HAP-1 (cell line): ENCODE measurements at regions not wholly inside any gene's neighbourhood (a gene's known extent, or its start where the extent isn't known, plus 50 kb on each side); places are given as distances from the start of the nearest gene placed in this dataset.

ENCODE experiments used
- DNase-seq, 2 experiments: peaks; one replicate each; pipeline ENCODE4 v3.0.0-alpha.2; 2016 to 2020; ENCODE audit warnings: low spot score in 2 of 2
- H3K27me3 ChIP-seq: fragments of 250-450 bp; sonication (Bioruptor Pico); 2 replicates; pipeline ENCODE4 v1.5.1; 2020; ENCODE audit warnings: low read depth, mild to moderate bottlenecking, moderate library complexity
- H3K36me3 ChIP-seq: fragments of 250-450 bp; sonication (Bioruptor Pico); replicated peaks from 2 replicates; pipeline ENCODE4 v1.5.1; 2020; ENCODE audit warnings: mild to moderate bottlenecking
- H3K4me1 ChIP-seq: fragments of 250-450 bp; sonication (Bioruptor Pico); 2 replicates; pipeline ENCODE4 v1.5.1; 2020; ENCODE audit warnings: mild to moderate bottlenecking
- H3K4me3 ChIP-seq: fragments of 250-450 bp; sonication (Bioruptor Pico); 2 replicates; pipeline ENCODE4 v1.5.1; 2020; ENCODE audit warnings: mild to moderate bottlenecking, moderate library complexity
- H3K9me3 ChIP-seq: fragments of 250-450 bp; sonication (Bioruptor Pico); 2 replicates; pipeline ENCODE4 v1.5.1; 2020; ENCODE audit warnings: mild to moderate bottlenecking, moderate library complexity
- in situ Hi-C: fragments of 300-500 bp; cut with MboI; formaldehyde crosslinking; loops from 3 replicates; pipeline ENCODE4 v1.14.3; 2020; ENCODE audit warnings: low sequenced_read_pairs, inconsistent platforms, mixed read lengths

DNA sequence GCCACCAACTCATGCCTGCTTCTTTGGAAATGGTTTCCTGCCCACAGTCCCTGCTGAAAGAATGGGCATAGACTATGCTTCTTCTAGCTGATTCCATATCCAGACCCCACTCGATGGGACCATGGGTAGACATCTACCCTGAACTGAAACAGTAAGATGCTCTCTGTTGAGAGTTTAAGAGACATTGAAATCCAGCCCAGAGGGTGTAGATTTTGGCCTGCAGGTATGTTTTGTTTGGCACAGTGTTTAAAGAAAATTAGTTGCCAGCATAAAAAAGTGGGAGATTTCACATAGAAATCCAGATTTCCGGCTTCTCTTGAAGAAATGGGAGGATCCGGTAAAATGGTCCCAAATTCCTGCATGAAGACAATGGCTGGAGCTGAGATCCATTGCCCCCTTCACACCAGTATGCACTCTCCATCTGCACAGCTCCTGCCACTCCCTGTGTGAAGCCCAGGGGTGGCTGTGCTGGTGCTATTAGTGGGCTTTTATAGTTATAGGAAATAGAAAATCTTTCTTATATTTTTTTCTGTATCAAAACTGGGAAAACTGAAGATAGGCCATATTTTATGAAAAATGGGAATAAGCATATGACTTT, 218.1 kb downstream of the PTEN start:
- H3K4me3 ChIP-seq = no peak overlapping the region
- no peak for DNase-seq
- H3K36me3 ChIP-seq = no peaks in the 10 kb centered on the region
- no peaks in the 10 kb centered on the region for H3K9me3 ChIP-seq
- H3K4me1 ChIP-seq = no peaks in the 10 kb centered on the region
- in situ Hi-C loops = no loop called here
- no peaks in the 10 kb centered on the region for H3K27me3 ChIP-seq

DNA sequence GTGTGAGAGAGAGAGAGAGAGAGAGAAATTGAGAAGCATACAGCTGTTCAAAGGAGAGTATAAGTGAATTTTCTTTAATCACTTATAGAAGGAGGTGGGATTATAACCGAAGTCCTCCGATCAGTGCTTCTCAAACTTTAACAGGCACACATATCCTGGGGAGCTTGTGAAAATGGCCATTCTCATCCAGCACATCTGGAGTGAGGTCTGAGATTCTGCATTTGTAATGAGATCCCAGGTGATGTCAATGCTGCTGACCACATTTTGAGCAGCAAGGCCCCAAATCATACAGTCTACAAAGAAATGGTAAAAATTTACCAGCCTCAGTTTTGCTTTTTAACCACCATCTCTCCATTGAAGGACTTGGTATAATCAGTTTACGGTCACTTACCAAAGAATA, 219.0 kb downstream of the PTEN start:
- DNase-seq = no peak
- Histone ChIP-seq H3K36me3 (no peaks in the 10 kb centered on the region), H3K27me3 (no peaks in the 10 kb centered on the region), H3K4me1 (no peaks in the 10 kb centered on the region), H3K4me3 (no peak overlapping the region), H3K9me3 (no peaks in the 10 kb centered on the region)
- in situ Hi-C loops = no loop called here

DNA sequence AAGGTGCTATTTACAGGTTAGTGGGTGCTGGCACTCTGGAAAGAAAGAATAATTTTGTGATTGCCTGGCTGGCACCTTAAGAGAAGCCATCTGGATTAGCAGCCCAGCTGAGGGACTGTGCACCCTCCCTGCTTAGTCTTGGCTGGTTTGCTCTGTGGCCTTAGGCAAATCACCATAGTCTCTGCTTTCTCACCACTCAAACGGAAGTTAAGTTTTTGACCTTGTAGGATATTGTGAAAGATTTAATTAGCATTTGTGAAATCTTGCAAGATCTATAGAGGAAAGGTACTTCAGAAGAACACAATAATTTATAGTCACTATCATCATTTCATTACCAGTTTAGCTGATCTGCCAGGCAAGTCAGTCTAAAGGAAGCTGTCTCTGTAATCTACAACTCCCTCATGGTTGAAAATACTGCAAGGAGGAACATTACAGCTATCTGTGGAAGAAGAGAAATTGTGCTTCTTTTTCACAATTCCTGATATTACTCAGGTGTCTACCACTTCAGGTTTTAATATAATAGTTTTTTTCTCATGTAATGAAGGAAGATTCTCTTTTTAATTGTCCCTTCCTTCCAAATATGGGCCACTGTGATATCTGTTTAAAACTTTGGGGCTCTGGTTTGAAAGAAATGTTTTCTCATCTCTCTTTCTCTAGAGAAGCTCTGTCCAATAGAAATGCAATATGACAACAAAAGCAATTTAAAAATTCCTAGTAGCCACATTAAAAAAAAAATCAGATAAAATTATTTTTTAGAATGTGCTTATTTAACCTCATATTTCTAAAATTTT, 219.6 kb downstream of the PTEN start:
- in situ Hi-C loops = no loop called here
- no peaks in the 10 kb centered on the region for H3K36me3 ChIP-seq

DNA sequence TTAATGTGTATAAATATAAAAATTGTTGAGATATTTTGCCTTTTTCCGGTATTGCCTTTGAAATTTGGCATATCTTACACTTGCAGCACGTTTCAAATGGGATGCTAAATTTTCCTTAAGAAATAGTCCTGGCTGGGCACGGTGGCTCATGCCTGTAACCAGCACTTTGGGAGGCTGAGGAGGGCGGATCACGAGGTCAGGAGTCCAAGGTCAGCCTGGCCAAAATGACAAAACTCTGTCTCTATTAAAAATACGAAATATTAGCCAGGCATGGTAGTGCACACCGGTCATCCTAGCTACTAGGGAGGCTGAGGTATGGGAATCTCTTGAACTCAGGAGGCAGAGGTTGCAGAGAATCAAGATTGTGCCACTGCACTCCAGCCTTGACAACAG, 220.2 kb downstream of the PTEN start:
- in situ Hi-C loops = no loop called here
- Histone ChIP-seq H3K36me3 (no peaks in the 10 kb centered on the region), H3K27me3 (no peaks in the 10 kb centered on the region), H3K4me3 (no peak overlapping the region), H3K9me3 (no peaks in the 10 kb centered on the region), H3K4me1 (no peaks in the 10 kb centered on the region)
- no peak for DNase-seq

More for the DNA sequence above, 219.6 kb downstream of the PTEN start:
- H3K4me1 ChIP-seq = no peaks in the 10 kb centered on the region
- no peaks in the 10 kb centered on the region for H3K9me3 ChIP-seq
- DNase-seq = no peak
- no peaks in the 10 kb centered on the region for H3K27me3 ChIP-seq
- no peak overlapping the region for H3K4me3 ChIP-seq

DNA sequence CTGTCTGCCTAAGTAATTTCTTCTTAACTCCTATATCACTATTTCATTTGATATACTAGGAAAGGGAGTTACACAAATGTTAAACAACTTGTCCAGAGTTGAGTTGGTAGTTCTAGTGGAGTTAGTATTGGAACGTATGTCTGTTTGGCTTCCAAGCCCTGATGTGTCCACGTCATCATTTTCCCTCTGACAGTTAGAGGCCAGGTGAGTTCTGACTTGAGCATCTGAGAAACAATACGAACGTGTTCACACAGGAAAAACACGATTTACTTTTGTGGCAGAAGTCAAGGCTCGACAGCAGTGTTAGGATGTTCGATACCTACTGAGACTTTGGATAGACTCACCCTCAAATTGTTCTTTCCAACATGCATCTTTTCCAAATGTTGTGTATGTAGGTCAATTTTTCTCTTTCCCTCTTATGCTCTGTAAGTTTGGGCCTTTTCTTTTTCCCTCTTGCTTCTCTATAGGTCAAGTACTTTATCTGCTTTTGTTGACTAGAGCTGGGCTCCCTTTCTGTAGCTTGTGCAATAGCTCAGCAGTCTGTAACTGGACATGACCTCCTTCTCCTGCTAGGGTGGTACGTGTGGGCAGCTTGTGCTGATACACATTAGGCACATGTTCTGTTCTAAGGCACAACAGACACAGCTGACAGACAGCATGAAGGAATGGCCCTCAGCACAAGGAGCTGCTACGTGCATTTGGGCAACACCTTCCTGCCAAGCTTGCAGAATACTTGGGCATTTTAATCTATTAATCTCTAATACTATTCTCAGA, 222.9 kb downstream of the PTEN start:
- DNase-seq = no peak
- H3K4me1 ChIP-seq = no peaks in the 10 kb centered on the region
- in situ Hi-C loops = no loop called here
- no peaks in the 10 kb centered on the region for H3K36me3 ChIP-seq
- H3K27me3 ChIP-seq = no peaks in the 10 kb centered on the region
- H3K4me3 ChIP-seq = no peak overlapping the region
- H3K9me3 ChIP-seq = no peaks in the 10 kb centered on the region

DNA sequence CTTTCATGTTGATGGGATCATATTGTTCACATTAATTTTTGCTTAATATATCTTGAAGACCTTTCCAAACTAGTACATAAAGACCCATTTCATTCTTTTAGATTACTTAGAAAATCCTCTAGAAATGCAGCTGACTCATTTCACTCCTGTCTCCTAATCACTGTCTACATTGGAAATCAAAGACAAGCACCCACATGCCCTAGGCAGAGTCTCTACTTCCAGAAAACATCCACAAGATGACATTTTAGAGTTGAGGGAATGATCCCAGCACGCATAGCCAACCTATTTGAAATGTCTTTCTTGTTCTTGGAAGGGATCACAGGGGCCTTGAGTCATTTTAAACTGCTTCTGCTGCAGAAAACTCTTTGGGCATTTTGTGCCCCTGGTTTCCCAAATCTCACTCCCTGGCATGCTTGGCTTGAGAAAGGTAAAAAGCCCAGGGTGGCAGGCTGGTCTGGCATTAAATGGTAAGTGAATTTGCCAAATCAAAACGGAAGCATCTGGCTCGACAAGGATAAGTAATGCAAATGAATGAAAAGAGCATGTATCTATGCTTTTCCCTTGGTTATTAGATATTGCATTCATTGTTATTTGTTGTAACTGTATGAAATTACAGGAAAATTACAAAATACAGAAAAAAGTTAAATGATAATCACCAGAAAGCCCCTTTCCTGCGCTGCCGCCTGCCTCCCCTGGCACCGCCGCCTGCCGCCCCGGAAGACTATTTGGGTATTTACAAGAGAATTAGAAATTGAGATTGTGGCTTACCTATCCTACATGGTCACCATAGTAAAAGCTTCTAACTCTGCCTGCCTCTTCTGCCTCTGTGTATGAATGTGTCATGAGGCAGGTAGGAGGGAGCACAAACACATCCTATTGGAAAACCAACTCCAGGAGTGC, 225.3 kb downstream of the PTEN start:
- Histone ChIP-seq H3K9me3 (no peaks in the 10 kb centered on the region), H3K4me3 (no peak overlapping the region), H3K27me3 (no peaks in the 10 kb centered on the region), H3K36me3 (no peaks in the 10 kb centered on the region), H3K4me1 (no peaks in the 10 kb centered on the region)
- in situ Hi-C loops = no loop called here
- no peak for DNase-seq

DNA sequence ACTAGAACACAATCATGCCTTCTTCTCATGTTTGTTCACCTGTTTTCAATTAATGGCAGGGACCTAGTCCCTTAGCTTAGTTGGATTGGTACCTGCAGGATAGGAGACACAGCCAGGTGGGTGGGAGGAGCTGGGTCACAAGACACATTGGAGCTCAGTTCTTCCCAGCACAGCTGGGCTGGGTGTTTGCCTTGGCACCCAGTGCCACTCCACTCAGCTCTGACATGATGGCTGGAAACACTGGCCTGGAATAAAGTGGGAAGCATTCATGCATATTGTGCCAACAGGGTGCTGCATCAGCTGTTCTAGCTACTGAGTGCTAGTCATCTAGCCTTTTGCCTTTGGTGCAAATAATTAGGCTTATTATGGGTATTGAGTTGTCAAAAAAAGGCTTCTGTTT, 226.1 kb downstream of the PTEN start:
- Histone ChIP-seq H3K9me3 (no peaks in the 10 kb centered on the region), H3K36me3 (no peaks in the 10 kb centered on the region), H3K4me1 (no peaks in the 10 kb centered on the region), H3K27me3 (no peaks in the 10 kb centered on the region), H3K4me3 (no peak overlapping the region)
- no peak for DNase-seq
- in situ Hi-C loops = no loop called here

DNA sequence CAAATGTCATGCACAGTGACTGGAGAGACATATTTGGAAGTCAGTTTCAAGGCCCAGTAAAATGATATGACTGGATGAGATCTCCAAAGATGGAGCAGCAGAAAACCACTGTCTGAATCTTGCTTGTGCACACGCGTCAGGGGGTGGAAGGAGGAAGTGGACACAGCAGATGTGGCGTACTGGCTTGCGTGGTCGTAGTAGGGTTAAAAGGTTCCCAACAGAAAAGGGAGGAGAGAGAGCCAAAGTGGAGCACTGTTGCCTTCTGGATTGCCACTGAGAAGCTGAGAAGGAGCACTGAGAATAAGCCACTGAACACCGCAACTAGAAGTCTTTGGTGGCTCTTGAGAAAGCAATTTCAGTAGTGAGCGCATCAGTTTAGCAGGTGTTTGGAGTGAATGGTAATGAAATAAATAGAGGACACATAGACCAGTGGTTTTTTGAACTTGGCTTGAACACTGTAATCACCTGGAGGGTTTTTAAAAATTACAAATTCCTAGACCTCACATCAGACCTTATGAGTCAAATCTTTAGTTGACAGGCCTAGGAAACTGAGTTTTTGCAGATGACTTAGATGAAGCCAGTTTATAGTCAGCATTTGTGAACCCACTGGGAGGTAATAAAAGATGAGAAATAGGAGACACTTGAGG, 227.3 kb downstream of the PTEN start:
- Histone ChIP-seq H3K4me1 (no peaks in the 10 kb centered on the region), H3K27me3 (no peaks in the 10 kb centered on the region), H3K4me3 (no peak overlapping the region), H3K9me3 (no peaks in the 10 kb centered on the region), H3K36me3 (no peaks in the 10 kb centered on the region)
- no peak for DNase-seq
- in situ Hi-C loops = no loop called here

DNA sequence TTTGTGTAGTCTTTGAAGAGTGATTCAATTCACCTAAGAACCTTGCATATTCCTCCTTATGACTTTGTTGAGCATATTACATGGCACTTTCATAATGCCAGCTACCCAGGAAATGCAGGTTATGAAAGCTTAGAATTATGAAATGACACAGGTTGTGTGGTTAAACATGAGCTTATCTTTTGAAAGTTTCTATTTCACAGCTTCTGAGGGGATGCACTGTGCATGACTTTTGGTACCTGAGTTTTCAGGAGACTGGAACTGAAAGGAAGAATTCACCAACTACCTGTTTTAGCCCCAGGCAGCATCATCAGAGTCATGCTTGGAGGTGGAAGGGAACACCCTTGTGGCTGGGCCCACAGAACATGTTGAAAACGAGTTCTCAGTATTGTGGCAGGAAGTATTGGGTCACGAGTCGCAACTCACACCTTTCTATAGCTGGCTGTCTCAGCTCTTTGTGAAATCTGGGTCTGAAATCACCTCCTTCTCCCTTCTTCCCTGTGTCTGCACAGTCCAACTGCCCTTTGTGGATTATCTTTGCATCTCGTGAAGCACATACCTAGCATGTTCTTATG, 228.2 kb downstream of the PTEN start:
- DNase-seq = no peak
- in situ Hi-C loops = no loop called here
- Histone ChIP-seq H3K4me1 (no peaks in the 10 kb centered on the region), H3K27me3 (no peaks in the 10 kb centered on the region), H3K4me3 (no peak overlapping the region), H3K36me3 (no peaks in the 10 kb centered on the region), H3K9me3 (no peaks in the 10 kb centered on the region)

DNA sequence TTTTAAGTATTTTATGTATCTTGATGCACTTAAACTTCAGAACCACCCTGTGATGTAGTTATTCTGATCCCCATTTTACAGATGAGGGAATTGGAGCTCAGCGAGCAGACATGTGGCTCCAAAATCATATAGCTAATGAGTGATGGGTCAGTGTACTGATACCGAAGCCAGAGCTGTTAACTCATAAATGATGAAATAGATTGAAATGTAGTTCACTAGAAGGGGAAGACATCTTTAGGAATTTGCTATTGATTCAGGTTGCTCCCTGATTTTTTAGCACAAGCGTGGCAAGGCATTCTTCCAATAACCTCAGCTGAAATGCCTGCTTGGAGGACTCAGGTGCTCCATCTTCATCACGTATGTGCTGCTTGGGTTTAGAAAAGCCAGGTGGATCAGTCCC, 228.8 kb downstream of the PTEN start:
- no peak for DNase-seq
- in situ Hi-C loops = no loop called here
- H3K4me1 ChIP-seq = no peaks in the 10 kb centered on the region

DNA sequence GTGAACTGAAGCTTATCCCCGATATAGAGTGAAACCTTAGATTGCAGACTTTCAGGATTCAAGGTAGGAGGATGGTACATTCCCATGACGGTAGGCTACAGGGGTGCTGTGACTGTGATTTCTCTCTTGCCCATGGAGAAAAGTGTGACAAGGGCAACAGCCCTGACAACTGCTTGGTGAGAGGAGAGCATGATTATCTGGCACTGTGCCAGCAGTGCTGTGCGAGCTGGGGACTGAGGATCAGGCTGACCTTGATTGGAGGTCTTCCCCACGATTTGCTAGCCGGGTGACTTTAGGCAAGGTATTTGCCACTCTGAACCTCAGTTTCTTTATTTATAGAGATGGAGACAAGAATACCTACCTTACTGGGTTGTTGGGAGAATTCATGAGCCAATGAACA, 229.5 kb downstream of the PTEN start:
- no peaks in the 10 kb centered on the region for H3K4me1 ChIP-seq
- in situ Hi-C loops = no loop called here
- DNase-seq = peak in 1 of 2 experiments; percentile 12
- H3K9me3 ChIP-seq = no peaks in the 10 kb centered on the region
- H3K27me3 ChIP-seq = no peaks in the 10 kb centered on the region
- no peaks in the 10 kb centered on the region for H3K36me3 ChIP-seq
- H3K4me3 ChIP-seq = no peak overlapping the region

More for the DNA sequence above, 228.8 kb downstream of the PTEN start:
- Histone ChIP-seq H3K4me3 (no peak overlapping the region), H3K27me3 (no peaks in the 10 kb centered on the region), H3K9me3 (no peaks in the 10 kb centered on the region), H3K36me3 (no peaks in the 10 kb centered on the region)

DNA sequence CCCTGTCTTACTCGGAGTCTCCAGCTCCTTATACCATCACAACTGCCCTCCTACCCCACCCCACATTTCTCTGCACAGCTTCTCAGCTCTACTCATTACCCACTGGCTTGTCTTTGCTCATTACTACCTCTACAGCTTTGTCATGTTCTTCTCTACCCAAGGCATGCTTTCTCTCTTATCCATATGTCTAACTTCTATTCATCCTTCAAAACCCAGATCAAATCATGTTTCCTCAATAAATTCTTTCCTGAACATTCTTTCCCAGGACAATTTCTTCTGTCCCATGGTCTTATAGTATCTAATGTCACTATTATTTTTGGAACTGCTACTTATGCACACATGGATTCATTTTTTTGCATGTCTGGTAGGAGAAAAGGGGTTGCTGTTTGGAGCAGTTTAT, 231.4 kb downstream of the PTEN start:
- Histone ChIP-seq H3K9me3 (no peaks in the 10 kb centered on the region), H3K27me3 (no peaks in the 10 kb centered on the region), H3K4me3 (no peak overlapping the region), H3K36me3 (no peaks in the 10 kb centered on the region), H3K4me1 (no peaks in the 10 kb centered on the region)
- no peak for DNase-seq
- in situ Hi-C loops = no loop called here

DNA sequence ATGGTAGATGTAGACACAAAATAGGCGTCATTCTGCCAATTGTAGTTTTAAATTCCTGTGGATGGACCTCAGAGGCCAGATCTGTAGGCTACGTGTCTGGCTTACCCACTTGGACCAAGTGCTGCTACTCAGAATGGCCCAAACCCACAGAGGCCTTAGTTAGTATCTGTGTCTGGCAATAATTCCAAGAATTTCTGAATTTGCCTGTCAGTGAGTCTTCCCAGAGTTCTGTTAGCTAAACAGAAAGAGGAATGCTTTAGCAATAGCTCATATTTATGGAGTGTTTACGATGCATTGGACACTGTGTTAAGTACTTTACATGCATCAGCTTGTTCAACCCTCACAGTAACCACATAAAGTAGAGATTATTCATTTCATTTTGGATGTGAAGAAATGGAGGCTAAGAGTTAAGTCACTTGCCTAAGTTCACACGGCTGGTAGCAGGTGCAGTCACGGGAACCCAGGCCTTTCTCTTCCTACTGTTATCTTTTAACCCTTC, 231.8 kb downstream of the PTEN start:
- Histone ChIP-seq H3K4me1 (no peaks in the 10 kb centered on the region), H3K36me3 (no peaks in the 10 kb centered on the region), H3K9me3 (no peaks in the 10 kb centered on the region), H3K4me3 (no peak overlapping the region), H3K27me3 (no peaks in the 10 kb centered on the region)
- DNase-seq = no peak
- in situ Hi-C loops = no loop called here
